ENCODE measurements at regions not wholly inside any gene's neighbourhood (a gene's known extent, or its start where the extent isn't known, plus 50 kb on each side); places are given as distances from the start of the nearest gene placed in this dataset.

GRCh38 chr15:99477791-99478471 is 87.9 kb upstream of the MEF2A start:
- H4K5ac ChIP-seq (ENCODE audit: insufficient read length, low read depth, low read length): no peak overlapping the region
- no peaks in the 10 kb centered on the region for H3K9me3 ChIP-seq (ENCODE audit: insufficient read depth in 2 of 2, low read depth in 1 of 2, low read length in 1 of 2)
- no peak overlapping the region for H4K91ac ChIP-seq (replicated peaks; ENCODE audit: insufficient read length, low read length)
- no peak overlapping the region for H3K27ac ChIP-seq (ENCODE audit: low read depth, low read length)
- no peak overlapping the region for H3K56ac ChIP-seq (replicated peaks; ENCODE audit: insufficient read length, low read depth, low read length)
- H3K27me3 ChIP-seq (replicated peaks in 1 of 4; ENCODE audit: control insufficient read depth in 3 of 4, extremely low read depth in 1 of 4, insufficient read depth in 3 of 4, low read length in 3 of 4): no peaks in the 10 kb centered on the region
- no peaks in the 10 kb centered on the region for H4K20me1 ChIP-seq (replicated peaks in 1 of 2; ENCODE audit: control insufficient read depth in 1 of 2, insufficient read depth in 2 of 2, low read length in 2 of 2)
- no peak overlapping the region for H3K4me2 ChIP-seq (ENCODE audit: insufficient read depth in 1 of 2, low read depth in 2 of 2, low read length in 2 of 2)
- no peak overlapping the region for H3K23ac ChIP-seq (ENCODE audit: insufficient read length)
- TF ChIP-seq POU5F1 (IDR thresholded peaks at IDR 0.05; ENCODE audit: low read depth, low read length): no peak
- no peak for TF ChIP-seq ATF3 (IDR thresholded peaks at IDR 0.05; ENCODE audit: insufficient read depth, low read depth, low read length)
- TF ChIP-seq CBX5 (IDR thresholded peaks at IDR 0.05; ENCODE audit: low read depth, low read length): no peak
- no peak for TF ChIP-seq SP2 (IDR thresholded peaks at IDR 0.05; ENCODE audit: low read length)
- no peak overlapping the region for H2BK12ac ChIP-seq (ENCODE audit: low read depth, low read length)
- H3K18ac ChIP-seq (ENCODE audit: extremely low read depth, low read length): no peak overlapping the region
- H2AFZ ChIP-seq (ENCODE audit: low read length): no peak overlapping the region
- no peak overlapping the region for H3K9ac ChIP-seq (replicated peaks in 1 of 4; ENCODE audit: extremely low read depth in 1 of 4, low read depth in 3 of 4, low read length in 3 of 4)
- H3K4ac ChIP-seq (replicated peaks; ENCODE audit: insufficient read length, low read depth, low read length): no peak overlapping the region
- H2BK20ac ChIP-seq (ENCODE audit: low read length): no peak overlapping the region
- H2AK5ac ChIP-seq (ENCODE audit: low read depth, low read length): no peak overlapping the region
- H3K23me2 ChIP-seq (ENCODE audit: low read depth, low read length): no peaks in the 10 kb centered on the region
- FAIRE-seq: no peak
- no peaks in the 10 kb centered on the region for H3K36me3 ChIP-seq (ENCODE audit: control insufficient read depth in 2 of 4, insufficient read depth in 4 of 4, low read length in 3 of 4)
- 94% methylated on average over 12 of the region's 12 CpGs; no CpG with 5 or more reads in 1 of the 2 experiments for WGBS, 2 experiments (ENCODE audit: extremely low coverage in 1 of 2, insufficient coverage in 1 of 2, insufficient read length in 1 of 2, insufficient replicate concordance in 2 of 2, low coverage in 1 of 2, low lambda C conversion rate in 2 of 2, missing lambda C conversion rate in 1 of 2)
- H3K14ac ChIP-seq (ENCODE audit: insufficient read length): no peak overlapping the region
- no peak overlapping the region for H4K8ac ChIP-seq (ENCODE audit: extremely low read depth, insufficient read depth, low read length)
- no peak overlapping the region for H3K4me3 ChIP-seq (ENCODE audit: extremely low read depth in 1 of 4, insufficient read depth in 2 of 4, low read depth in 3 of 4, low read length in 4 of 4)
- no peak overlapping the region for H2BK5ac ChIP-seq (ENCODE audit: low read depth, low read length)
- H3K4me1 ChIP-seq (replicated peaks in 1 of 4; ENCODE audit: control insufficient read depth in 3 of 4, insufficient read depth in 4 of 4, low read length in 3 of 4): peaks cover 0 to 9% (median 4%) of the 10 kb centered on the region in 4 experiments; a peak in 4 of 7 replicates
- H3K79me1 ChIP-seq (ENCODE audit: low read depth, low read length): no peaks in the 10 kb centered on the region
- H2BK15ac ChIP-seq (ENCODE audit: low read length): no peak overlapping the region
- no peak overlapping the region for H2BK120ac ChIP-seq (replicated peaks; ENCODE audit: low read depth, low read length)
- DNase-seq (ENCODE audit: low read depth in 1 of 2, low spot score in 2 of 2): no peak
- POLR2A ChIA-PET (ENCODE audit: partially characterized antibody): interaction anchor here (0.6 kb wide), 1 partner anchor 12 kb away, joined by 3 read pairs; no protein-coding TSS in a partner anchor
- CTCF ChIA-PET (ENCODE audit: partially characterized antibody): interaction anchor here (0.9 to 3.0 kb wide), 7 partner anchors 31 to 226 kb away, joined by 3 to 9 read pairs (median 4); no protein-coding TSS in a partner anchor
- no peaks in the 10 kb centered on the region for H3K79me2 ChIP-seq (ENCODE audit: control insufficient read depth in 1 of 2, insufficient read depth in 2 of 2, low read length in 2 of 2)

Measured in H1 (cell line).